HuH-7.5 (cell line): ENCODE measurements at regions not wholly inside any gene's neighbourhood (a gene's known extent, or its start where the extent isn't known, plus 50 kb on each side); places are given as distances from the start of the nearest gene placed in this dataset.
"Not testable (repeated sequence)": the region's sequence is repeated elsewhere in the genome, so short reads cannot be mapped to it uniquely, and the experiment has no call there.

Experiments used
- DNase-seq: peaks from one replicate; pipeline ENCODE4 v3.0.0; 2011; ENCODE audit warnings: low spot score

GRCh38 chr12:86945685-86946196, 689.5 kb upstream of the MGAT4C start:
- DNase-seq: no peak

- DNase-seq: not testable (repeated sequence)
These were observed 688.1 kb upstream of the MGAT4C start for GRCh38 chr12:86944197-86944819.

GRCh38 chr12:86931714-86932113, 675.5 kb upstream of the MGAT4C start:
- no peak for DNase-seq

GRCh38 chr12:86929962-86930361, 673.8 kb upstream of the MGAT4C start:
- DNase-seq: no peak

- DNase-seq: no peak
These were observed 660.9 kb upstream of the MGAT4C start for GRCh38 chr12:86917121-86917520.

GRCh38 chr12:86914721-86915120, 658.5 kb upstream of the MGAT4C start:
- no peak for DNase-seq

- no peak for DNase-seq
These were observed 655.8 kb upstream of the MGAT4C start for GRCh38 chr12:86911973-86912372.

- DNase-seq: no peak
These were observed 647.0 kb upstream of the MGAT4C start for GRCh38 chr12:86903159-86903558.

- no peak for DNase-seq
These were observed 604.6 kb upstream of the MGAT4C start for GRCh38 chr12:86860776-86861175.

- no peak for DNase-seq
These were observed 596.3 kb upstream of the MGAT4C start for GRCh38 chr12:86852451-86852850.

GRCh38 chr12:86838711-86839110, 582.5 kb upstream of the MGAT4C start:
- DNase-seq: no peak

GRCh38 chr12:86838260-86838659, 582.1 kb upstream of the MGAT4C start:
- DNase-seq: no peak

- DNase-seq: no peak
These were observed 581.1 kb upstream of the MGAT4C start for GRCh38 chr12:86837246-86837645.

GRCh38 chr12:86834217-86834616, 578.0 kb upstream of the MGAT4C start:
- DNase-seq: no peak

GRCh38 chr12:86827409-86827808, 571.2 kb upstream of the MGAT4C start:
- no peak for DNase-seq

- DNase-seq: no peak
These were observed 569.9 kb upstream of the MGAT4C start for GRCh38 chr12:86826051-86826450.

- no peak for DNase-seq
These were observed 545.2 kb upstream of the MGAT4C start for GRCh38 chr12:86801439-86801838.

GRCh38 chr12:86799616-86800015, 543.4 kb upstream of the MGAT4C start:
- no peak for DNase-seq

GRCh38 chr12:86796550-86796949, 540.4 kb upstream of the MGAT4C start:
- DNase-seq: no peak

GRCh38 chr12:86788661-86789060, 532.5 kb upstream of the MGAT4C start:
- no peak for DNase-seq

GRCh38 chr12:86787419-86787818, 531.2 kb upstream of the MGAT4C start:
- no peak for DNase-seq

- no peak for DNase-seq
These were observed 521.1 kb upstream of the MGAT4C start for GRCh38 chr12:86777325-86777724.

GRCh38 chr12:86774841-86775388, 518.7 kb upstream of the MGAT4C start:
- no peak for DNase-seq

GRCh38 chr12:86772696-86773095, 516.5 kb upstream of the MGAT4C start:
- no peak for DNase-seq
